ENCODE measurements at regions not wholly inside any gene's neighbourhood (a gene's known extent, or its start where the extent isn't known, plus 50 kb on each side); places are given as distances from the start of the nearest gene placed in this dataset.

DNA sequence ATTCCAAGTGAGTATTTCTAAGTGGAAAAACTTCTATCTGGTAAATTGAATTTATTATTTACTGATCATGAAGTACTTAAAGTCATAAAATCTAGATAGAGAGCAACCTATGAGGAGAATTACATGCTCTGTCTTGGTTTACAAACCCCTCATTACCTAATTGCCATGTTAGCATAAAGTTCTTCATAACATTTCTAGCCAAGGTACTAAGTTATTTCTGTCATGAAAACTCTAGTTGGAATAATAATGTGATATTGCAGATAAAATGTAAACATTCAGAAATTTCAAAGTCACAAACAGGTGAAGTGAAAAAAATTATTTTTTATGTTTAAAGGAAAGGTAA lies 228.6 kb downstream of the TTLL7 start:
- DNase-seq (ENCODE audit: low read depth in 2 of 2) = no peak

DNA sequence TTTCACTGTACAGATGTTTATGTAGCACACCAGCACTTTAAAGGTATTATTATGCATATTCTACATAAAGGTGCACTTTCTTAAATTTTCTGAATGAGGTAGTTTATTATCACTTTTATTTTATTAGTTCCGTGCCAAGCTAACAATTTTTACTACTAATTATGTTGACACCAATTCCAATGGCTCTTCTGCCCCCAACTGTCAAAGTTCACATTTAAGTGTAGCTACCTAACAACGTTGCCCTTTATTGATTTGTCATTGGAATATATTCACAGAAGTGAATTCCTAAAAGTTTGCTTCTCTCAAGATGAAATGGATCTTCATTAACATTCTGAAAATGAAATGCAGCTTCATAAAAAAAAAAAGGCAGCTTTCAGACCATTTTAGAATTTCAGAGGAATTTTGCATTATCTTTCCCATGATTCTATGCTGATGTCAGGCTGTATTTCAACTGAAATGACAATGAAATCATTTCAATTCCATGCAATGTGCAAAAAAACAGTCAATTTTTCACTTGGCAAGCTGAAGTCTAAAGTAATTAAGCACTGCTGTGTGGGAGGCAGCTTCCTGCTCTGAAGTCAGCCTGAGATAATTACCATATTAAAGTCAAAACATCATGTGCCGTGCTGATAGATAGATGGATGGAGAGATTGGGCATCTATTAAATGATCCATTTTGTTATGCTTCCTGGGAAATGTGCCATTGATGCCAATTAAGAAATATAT lies 229.2 kb downstream of the TTLL7 start:
- no peak for DNase-seq (ENCODE audit: low read depth in 2 of 2)

GRCh38 chr1:83769072-83769471 lies 229.9 kb downstream of the TTLL7 start:
- DNase-seq (ENCODE audit: low read depth in 2 of 2) = no peak

DNA sequence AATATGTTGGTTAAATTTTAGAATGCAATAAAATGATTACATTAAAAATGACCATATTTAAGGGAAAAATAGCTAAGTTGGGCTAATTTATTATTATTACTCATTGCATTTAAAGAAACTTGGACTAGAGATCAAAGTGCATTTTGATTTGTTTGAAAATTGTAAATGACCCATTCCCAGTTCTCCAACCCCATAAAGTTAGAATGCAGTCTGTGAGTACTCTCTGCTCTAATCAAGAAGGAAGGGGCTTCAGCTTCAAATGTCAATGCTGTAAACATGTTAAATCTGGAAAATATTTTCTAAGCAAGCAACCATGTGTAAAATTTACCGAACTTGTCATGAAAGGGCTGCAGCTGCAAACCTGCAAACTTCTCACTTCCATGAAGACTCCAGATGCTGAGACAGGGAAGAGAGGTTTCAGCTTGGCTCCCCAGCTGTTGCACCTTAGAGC lies 232.7 kb downstream of the TTLL7 start:
- no peak for DNase-seq (ENCODE audit: low read depth in 2 of 2)

GRCh38 chr1:83765125-83765524 lies 233.8 kb downstream of the TTLL7 start:
- no peak for DNase-seq (ENCODE audit: low read depth in 2 of 2)

- DNase-seq (ENCODE audit: low read depth in 2 of 2) = no peak
Measured at GRCh38 chr1:83764209-83764608, 234.7 kb downstream of the TTLL7 start.

- DNase-seq (ENCODE audit: low read depth in 2 of 2) = no peak
Measured at GRCh38 chr1:83763361-83764095, 235.4 kb downstream of the TTLL7 start.

DNA sequence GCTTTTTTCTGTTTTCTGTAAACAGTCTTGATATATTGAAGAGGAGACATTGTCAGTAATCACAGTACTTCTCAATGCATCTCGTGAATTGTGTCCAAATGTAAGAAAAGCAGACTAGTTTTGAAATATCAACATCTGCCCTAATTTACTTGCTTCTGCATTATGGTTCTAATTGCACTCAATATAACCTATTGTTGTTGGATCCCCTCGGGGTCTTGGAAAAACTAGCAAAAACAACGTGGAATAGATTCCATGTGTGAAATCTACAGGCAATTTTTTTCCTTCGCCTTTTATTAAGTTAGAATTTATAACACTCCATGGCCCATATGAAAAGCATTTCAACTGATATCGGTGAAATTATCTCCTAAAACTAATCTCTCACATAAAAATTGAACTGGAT lies 236.5 kb downstream of the TTLL7 start:
- DNase-seq (ENCODE audit: low read depth in 2 of 2) = no peak

DNA sequence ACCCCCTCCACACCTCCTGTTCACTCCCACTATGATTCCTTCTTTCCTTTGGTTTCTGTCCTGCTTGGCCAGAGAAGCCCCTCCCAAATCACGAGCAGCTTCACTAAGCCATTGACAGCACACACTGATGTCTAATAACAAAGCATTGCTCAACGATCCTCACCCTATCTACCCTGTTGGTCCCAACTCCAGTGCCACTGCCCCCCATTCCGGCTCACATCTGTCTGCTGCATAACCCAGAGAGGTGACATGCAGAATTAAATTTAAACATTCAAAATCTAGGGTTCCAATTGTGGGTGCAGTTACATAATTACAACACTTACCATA lies 236.9 kb downstream of the TTLL7 start:
- no peak for DNase-seq (ENCODE audit: low read depth in 2 of 2)

DNA sequence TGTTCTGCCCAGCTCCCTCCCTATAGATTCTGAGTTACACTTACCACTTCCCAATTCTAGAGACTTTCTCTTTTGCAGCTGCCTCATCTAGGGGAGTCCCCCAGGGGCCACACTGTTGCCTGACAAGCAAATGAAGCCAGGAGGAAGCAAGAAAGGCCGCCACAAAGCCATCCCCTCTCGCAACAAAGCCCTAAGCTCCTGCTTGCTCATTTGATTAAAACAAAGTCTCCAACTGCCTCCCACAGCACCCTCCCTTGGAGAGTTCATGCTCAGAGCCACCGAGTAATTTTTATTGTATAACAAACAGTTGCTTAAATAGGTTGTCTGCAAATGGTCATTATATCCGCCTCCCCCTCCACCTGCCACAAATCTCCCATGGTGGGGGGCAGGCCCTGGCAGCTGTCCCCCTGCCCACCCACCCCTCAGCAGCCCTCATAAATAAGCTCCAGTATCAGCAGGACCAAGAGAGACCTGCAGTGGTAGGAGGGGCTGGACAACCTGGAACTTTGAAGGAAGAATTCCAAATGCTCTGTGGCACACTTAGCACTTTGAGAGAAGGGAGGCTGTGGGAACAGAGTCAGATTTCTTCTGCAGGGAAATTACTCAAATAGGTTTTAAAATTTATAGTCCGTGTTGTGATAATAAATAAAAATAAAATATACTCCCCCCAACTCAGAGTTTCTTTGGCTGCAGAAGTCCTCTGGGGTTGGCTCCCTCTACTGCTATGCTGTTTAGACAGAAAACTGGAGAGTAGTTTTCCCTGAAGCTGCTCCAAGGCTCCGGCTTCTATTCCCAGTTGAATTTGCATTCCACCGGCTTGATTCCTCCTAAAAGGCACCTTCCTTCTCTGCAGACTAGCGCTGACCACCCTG lies 237.5 kb downstream of the TTLL7 start:
- no peak for DNase-seq (ENCODE audit: low read depth in 2 of 2)

DNA sequence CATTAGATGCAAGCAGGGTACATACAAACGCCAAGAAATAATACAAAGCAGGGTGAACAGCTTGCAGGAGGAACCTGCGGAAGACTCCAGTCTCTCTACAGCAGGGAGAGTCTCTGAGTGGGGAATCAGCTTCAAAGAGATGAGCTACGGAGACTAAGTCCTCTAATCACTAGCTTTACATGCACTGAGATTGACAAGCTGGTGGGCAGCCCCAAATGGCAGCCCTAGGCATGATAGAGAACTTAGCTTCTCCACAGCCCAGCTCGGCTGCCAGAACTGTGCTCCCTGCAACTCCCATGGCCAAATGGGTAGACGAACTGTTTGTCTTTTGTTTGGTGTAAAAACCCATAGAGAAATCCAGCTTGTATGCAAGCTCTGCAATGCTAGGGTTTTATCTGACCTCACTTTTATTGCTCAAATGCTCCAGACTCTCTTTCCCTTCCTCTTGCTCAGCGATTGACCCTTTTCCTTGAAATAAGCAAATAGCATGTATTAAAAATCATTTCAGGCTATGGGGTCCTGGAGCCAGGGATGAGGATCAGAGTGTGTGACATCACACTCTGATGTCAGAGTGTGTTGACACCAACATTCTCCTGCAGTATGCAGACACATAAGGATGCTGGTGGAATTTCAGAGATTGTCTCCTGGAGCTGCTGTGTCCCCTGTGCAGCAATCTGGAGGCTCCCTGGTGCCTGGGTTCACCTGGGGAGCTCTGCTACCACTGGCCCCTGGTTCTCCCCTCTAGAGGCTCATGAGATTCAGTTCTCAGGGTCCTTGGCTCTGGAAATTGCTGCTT lies 238.5 kb downstream of the TTLL7 start:
- DNase-seq (ENCODE audit: low read depth in 2 of 2) = no peak

GRCh38 chr1:83756984-83757717 lies 241.8 kb downstream of the TTLL7 start:
- no peak for DNase-seq (ENCODE audit: low read depth in 2 of 2)

- DNase-seq (ENCODE audit: low read depth in 2 of 2) = no peak
Measured at GRCh38 chr1:83751602-83752001, 247.3 kb downstream of the TTLL7 start.

GRCh38 chr1:83750201-83750600 lies 248.7 kb downstream of the TTLL7 start:
- DNase-seq (ENCODE audit: low read depth in 2 of 2) = no peak

DNA sequence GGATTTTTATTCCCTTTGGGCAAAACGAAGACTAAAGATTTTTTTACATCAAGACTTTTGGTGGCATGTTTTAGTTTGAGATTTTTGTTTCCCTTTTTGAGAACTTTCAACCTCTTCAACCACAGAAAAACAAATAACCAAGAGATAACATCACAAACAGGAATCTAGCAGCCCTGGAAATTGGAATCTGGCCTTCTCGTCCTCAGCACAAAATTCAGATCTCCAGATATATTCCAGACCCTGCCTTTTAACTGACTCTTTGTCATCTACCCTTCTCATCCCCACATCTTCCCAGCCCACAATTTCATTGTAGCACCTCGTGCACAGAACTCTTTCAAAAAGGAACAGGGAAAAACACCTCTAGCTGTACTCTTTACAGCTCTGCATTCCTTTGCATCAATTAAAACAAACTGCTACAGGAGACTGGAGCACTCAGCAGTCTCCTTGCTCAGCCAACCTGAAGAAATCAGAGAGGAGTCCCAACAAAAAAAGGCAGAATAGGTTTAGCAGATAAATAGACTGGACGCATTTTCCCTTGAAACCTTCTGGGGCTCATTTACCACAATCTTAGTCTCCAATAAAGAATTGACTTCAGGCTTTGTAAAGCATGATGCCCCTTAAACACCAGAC lies 251.0 kb downstream of the TTLL7 start:
- no peak for DNase-seq (ENCODE audit: low read depth in 2 of 2)

DNA sequence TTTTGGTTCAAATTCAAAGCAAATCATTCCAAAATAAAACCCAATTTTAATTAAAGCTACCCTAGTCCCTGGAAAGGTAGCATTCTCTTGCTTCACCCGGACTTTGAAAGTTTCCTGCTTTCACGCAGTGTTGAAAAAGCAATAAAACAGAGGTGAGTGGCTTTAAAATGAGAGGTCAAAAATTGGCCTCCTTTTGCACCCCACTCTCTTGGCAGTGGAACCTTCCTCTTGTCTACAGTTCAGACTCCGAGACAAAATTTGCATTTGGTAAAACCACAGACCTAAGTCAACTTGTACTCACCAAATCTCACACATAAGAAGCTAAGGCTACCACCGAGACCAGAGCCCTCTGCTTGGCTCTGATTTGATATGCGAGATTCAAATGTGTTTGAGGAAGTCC lies 252.7 kb downstream of the TTLL7 start:
- no peak for DNase-seq (ENCODE audit: low read depth in 2 of 2)

GRCh38 chr1:83742446-83742845 lies 256.5 kb downstream of the TTLL7 start:
- no peak for DNase-seq (ENCODE audit: low read depth in 2 of 2)

- DNase-seq (ENCODE audit: low read depth in 2 of 2) = no peak
Measured at GRCh38 chr1:83741770-83742169, 257.2 kb downstream of the TTLL7 start.

DNA sequence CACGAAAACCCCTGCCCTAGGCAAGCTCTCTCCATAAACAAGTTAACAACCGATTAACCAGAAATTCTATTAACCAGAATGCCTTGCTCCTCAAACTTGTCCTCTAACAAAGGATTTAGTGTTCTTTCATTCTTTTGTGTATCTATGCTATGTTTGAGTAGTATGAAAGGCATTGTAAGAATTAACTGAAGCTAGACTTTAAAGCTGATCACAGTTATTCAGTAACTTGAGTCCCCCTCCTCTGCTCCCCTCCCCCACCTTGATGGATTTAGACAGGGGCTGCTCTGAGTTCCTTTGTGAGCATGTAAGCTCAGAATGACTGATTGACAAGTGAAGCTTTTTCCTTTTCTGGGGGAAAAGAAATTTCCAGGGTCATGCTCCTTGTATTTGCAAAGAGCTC lies 257.6 kb downstream of the TTLL7 start:
- DNase-seq (ENCODE audit: low read depth in 2 of 2) = no peak

DNA sequence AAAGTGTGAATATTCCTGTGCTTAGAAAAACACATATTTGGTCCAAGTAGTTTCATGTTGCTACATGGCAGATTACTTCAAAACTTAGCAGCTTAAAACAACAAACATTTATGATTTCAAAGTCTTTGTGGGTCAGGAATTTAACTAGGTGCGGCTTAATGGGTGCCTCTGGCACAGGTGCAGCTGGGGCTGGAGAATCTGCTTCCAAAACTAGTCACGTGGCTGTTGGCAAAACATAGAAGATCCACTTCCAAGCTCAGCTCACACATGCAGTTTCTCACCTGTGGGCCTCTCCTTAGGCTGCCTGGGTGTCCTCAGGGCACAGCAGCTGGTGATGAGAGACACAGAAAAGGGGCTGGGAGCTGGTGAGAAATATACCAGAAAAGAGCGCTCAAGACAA lies 263.4 kb downstream of the TTLL7 start:
- no peak for DNase-seq (ENCODE audit: low read depth in 2 of 2)

- DNase-seq (ENCODE audit: low read depth in 2 of 2) = no peak
Measured at GRCh38 chr1:83734420-83734819, 264.5 kb downstream of the TTLL7 start.

Data from stimulated activated CD4-positive, alpha-beta T cell treated with anti-CD3 and anti-CD28 coated beads, Interleukin-1b, Interleukin-23, amount 100 ng/mL, for 1 hour (primary cell).